ENCODE measurements at regions not wholly inside any gene's neighbourhood (a gene's known extent, or its start where the extent isn't known, plus 50 kb on each side); places are given as distances from the start of the nearest gene placed in this dataset.

GRCh38 chr10:62562795-62563194, 188.6 kb downstream of the ZNF365 start:
- Mint-ChIP-seq H3K27me3 (ENCODE audit: insufficient read depth, low read depth, poor library complexity) (peaks cover 2% of the 10 kb centered on the region), H3K9me3 (no peaks in the 10 kb centered on the region), H3K4me1 (peaks cover 8% of the 10 kb centered on the region; the same call in 2 of the 3 replicates), H3K36me3 (ENCODE audit: low read depth) (no peaks in the 10 kb centered on the region), H3K4me3 (no peak overlapping the region), H3K27ac (no peak overlapping the region)
- TF ChIP-seq, protein P1, sequence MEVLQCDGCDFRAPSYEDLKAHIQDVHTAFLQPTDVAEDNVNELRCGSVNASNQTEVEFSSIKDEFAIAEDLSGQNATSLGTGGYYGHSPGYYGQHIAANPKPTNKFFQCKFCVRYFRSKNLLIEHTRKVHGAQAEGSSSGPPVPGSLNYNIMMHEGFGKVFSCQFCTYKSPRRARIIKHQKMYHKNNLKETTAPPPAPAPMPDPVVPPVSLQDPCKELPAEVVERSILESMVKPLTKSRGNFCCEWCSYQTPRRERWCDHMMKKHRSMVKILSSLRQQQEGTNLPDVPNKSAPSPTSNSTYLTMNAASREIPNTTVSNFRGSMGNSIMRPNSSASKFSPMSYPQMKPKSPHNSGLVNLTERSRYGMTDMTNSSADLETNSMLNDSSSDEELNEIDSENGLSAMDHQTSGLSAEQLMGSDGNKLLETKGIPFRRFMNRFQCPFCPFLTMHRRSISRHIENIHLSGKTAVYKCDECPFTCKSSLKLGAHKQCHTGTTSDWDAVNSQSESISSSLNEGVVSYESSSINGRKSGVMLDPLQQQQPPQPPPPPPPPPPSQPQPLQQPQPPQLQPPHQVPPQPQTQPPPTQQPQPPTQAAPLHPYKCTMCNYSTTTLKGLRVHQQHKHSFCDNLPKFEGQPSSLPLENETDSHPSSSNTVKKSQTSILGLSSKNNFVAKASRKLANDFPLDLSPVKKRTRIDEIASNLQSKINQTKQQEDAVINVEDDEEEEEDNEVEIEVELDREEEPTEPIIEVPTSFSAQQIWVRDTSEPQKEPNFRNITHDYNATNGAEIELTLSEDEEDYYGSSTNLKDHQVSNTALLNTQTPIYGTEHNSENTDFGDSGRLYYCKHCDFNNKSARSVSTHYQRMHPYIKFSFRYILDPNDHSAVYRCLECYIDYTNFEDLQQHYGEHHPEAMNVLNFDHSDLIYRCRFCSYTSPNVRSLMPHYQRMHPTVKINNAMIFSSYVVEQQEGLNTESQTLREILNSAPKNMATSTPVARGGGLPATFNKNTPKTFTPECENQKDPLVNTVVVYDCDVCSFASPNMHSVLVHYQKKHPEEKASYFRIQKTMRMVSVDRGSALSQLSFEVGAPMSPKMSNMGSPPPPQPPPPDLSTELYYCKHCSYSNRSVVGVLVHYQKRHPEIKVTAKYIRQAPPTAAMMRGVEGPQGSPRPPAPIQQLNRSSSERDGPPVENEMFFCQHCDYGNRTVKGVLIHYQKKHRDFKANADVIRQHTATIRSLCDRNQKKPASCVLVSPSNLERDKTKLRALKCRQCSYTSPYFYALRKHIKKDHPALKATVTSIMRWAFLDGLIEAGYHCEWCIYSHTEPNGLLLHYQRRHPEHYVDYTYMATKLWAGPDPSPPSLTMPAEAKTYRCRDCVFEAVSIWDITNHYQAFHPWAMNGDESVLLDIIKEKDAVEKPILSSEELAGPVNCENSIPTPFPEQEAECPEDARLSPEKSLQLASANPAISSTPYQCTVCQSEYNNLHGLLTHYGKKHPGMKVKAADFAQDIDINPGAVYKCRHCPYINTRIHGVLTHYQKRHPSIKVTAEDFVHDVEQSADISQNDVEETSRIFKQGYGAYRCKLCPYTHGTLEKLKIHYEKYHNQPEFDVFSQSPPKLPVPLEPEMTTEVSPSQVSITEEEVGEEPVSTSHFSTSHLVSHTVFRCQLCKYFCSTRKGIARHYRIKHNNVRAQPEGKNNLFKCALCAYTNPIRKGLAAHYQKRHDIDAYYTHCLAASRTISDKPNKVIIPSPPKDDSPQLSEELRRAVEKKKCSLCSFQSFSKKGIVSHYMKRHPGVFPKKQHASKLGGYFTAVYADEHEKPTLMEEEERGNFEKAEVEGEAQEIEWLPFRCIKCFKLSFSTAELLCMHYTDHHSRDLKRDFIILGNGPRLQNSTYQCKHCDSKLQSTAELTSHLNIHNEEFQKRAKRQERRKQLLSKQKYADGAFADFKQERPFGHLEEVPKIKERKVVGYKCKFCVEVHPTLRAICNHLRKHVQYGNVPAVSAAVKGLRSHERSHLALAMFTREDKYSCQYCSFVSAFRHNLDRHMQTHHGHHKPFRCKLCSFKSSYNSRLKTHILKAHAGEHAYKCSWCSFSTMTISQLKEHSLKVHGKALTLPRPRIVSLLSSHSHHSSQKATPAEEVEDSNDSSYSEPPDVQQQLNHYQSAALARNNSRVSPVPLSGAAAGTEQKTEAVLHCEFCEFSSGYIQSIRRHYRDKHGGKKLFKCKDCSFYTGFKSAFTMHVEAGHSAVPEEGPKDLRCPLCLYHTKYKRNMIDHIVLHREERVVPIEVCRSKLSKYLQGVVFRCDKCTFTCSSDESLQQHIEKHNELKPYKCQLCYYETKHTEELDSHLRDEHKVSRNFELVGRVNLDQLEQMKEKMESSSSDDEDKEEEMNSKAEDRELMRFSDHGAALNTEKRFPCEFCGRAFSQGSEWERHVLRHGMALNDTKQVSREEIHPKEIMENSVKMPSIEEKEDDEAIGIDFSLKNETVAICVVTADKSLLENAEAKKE (CRISPR knock-in tag; IDR thresholded peaks at IDR 0.05): no peak
- TF ChIP-seq, protein P2, sequence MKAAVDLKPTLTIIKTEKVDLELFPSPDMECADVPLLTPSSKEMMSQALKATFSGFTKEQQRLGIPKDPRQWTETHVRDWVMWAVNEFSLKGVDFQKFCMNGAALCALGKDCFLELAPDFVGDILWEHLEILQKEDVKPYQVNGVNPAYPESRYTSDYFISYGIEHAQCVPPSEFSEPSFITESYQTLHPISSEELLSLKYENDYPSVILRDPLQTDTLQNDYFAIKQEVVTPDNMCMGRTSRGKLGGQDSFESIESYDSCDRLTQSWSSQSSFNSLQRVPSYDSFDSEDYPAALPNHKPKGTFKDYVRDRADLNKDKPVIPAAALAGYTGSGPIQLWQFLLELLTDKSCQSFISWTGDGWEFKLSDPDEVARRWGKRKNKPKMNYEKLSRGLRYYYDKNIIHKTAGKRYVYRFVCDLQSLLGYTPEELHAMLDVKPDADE (IDR thresholded peaks at IDR 0.05): no peak
- TF ChIP-seq CTCF (conservative IDR thresholded peaks at IDR 0.05; ENCODE audit: low read depth in 2 of 2) (no peak), NANOG (IDR thresholded peaks at IDR 0.05; ENCODE audit: borderline replicate concordance) (no peak), POLR2AphosphoS5 (IDR thresholded peaks at IDR 0.05; ENCODE audit: low read depth) (no peak), ZNF331 (CRISPR knock-in tag; IDR thresholded peaks at IDR 0.05; ENCODE audit: low read depth) (no peak), CREB1 (CRISPR knock-in tag; IDR thresholded peaks at IDR 0.05; ENCODE audit: low read depth) (no peak), JUNB (IDR thresholded peaks at IDR 0.05; ENCODE audit: unreplicated experiment) (no peak), ZNF114 (CRISPR knock-in tag; IDR thresholded peaks at IDR 0.05) (no peak), EZH2 (IDR thresholded peaks at IDR 0.05; ENCODE audit: low read depth, unreplicated experiment) (no peak), EZH2phosphoT487 (IDR thresholded peaks at IDR 0.05; ENCODE audit: unreplicated experiment) (no peak), STAT1 (IDR thresholded peaks at IDR 0.05; ENCODE audit: unreplicated experiment) (no peak)
- TF ChIP-seq, protein P3, sequence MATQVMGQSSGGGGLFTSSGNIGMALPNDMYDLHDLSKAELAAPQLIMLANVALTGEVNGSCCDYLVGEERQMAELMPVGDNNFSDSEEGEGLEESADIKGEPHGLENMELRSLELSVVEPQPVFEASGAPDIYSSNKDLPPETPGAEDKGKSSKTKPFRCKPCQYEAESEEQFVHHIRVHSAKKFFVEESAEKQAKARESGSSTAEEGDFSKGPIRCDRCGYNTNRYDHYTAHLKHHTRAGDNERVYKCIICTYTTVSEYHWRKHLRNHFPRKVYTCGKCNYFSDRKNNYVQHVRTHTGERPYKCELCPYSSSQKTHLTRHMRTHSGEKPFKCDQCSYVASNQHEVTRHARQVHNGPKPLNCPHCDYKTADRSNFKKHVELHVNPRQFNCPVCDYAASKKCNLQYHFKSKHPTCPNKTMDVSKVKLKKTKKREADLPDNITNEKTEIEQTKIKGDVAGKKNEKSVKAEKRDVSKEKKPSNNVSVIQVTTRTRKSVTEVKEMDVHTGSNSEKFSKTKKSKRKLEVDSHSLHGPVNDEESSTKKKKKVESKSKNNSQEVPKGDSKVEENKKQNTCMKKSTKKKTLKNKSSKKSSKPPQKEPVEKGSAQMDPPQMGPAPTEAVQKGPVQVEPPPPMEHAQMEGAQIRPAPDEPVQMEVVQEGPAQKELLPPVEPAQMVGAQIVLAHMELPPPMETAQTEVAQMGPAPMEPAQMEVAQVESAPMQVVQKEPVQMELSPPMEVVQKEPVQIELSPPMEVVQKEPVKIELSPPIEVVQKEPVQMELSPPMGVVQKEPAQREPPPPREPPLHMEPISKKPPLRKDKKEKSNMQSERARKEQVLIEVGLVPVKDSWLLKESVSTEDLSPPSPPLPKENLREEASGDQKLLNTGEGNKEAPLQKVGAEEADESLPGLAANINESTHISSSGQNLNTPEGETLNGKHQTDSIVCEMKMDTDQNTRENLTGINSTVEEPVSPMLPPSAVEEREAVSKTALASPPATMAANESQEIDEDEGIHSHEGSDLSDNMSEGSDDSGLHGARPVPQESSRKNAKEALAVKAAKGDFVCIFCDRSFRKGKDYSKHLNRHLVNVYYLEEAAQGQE (IDR thresholded peaks at IDR 0.05; ENCODE audit: unreplicated experiment): no peak
- Histone ChIP-seq H3K27ac (ENCODE audit: low read depth) (no peak overlapping the region), H3K4me2 (no peak overlapping the region), H3K9me2 (ENCODE audit: insufficient read depth) (peaks cover 5% of the 10 kb centered on the region; the same call in 1 of the 2 replicates), H2AFZ (no peak overlapping the region), H4K20me1 (replicated peaks; ENCODE audit: insufficient read depth) (no peaks in the 10 kb centered on the region), H3K4me1 (ENCODE audit: insufficient read depth) (no peaks in the 10 kb centered on the region), H3K36me3 (ENCODE audit: insufficient read depth) (no peaks in the 10 kb centered on the region), H3K4me3 (no peak overlapping the region), H3K79me2 (replicated peaks; ENCODE audit: insufficient read depth) (no peaks in the 10 kb centered on the region), H3K27me3 (ENCODE audit: insufficient read depth) (no peaks in the 10 kb centered on the region), H3F3A (replicated peaks; ENCODE audit: low read depth) (no peaks in the 10 kb centered on the region)
- no peak for ATAC-seq
- no peak for DNase-seq (ENCODE audit: low spot score)
